Nephron (organoid): ENCODE measurements at regions not wholly inside any gene's neighbourhood (a gene's known extent, or its start where the extent isn't known, plus 50 kb on each side); places are given as distances from the start of the nearest gene placed in this dataset.

Source experiments
- H3K27ac Mint-ChIP-seq, 3 experiments: 2 replicates each; pipeline ENCODE4 v1.8.0; 2020; ENCODE audit warnings: mixed read lengths in 3 of 3, mild to moderate bottlenecking in 2 of 3, moderate library complexity in 1 of 3
- H3K27me3 Mint-ChIP-seq: 2 replicates; pipeline ENCODE4 v1.8.0; 2021; ENCODE audit warnings: low read depth, mild to moderate bottlenecking, moderate library complexity, mixed read lengths
- H3K36me3 Mint-ChIP-seq: 2 replicates; pipeline ENCODE4 v1.8.0; 2020; ENCODE audit warnings: low read depth, mixed read lengths
- H3K4me1 Mint-ChIP-seq: 2 replicates; pipeline ENCODE4 v1.8.0; 2020; ENCODE audit warnings: mixed read lengths
- H3K4me3 Mint-ChIP-seq, 3 experiments: 2 replicates each; pipeline ENCODE4 v1.8.0; 2020; ENCODE audit warnings: mild to moderate bottlenecking in 3 of 3, mixed read lengths in 3 of 3, moderate library complexity in 2 of 3
- H3K9me3 Mint-ChIP-seq: 2 replicates; pipeline ENCODE4 v1.8.0; 2020; ENCODE audit warnings: mixed read lengths
- TF ChIP-seq, protein P1 (sequence below), 3 experiments: fragments of 200-600 bp; sonication (generic); IDR thresholded peaks; one replicate each; pipeline ENCODE4 v1.5.0; 2021; ENCODE audit warnings: antibody characterized with exemption in 3 of 3; ENCODE audit not compliant: unreplicated experiment in 3 of 3

DNA sequence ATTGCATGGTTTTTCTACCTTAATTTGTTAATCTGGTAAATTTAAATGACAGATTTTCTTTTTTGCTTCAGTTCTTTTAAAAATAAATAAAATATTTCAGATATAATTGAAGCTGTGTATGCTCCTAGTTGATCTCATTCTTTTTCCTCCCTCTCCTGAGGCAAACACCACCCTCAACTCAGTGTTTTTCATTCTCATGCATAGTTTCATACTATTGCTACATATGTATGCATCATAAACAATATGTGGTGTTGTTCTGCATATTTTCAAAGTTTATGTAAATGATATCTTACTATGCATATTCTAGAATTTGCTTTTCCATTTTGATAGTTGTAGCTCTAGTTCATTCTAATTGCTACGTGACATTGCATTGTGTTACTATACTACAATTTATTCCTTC, 257.2 kb upstream of the POU3F1 start:
- Mint-ChIP-seq H3K9me3 (no peaks in the 10 kb centered on the region), H3K27ac (no peak overlapping the region), H3K36me3 (no peaks in the 10 kb centered on the region), H3K27me3 (peaks cover 14% of the 10 kb centered on the region), H3K4me3 (no peak overlapping the region), H3K4me1 (peaks cover 4% of the 10 kb centered on the region)
- TF ChIP-seq, protein P1, sequence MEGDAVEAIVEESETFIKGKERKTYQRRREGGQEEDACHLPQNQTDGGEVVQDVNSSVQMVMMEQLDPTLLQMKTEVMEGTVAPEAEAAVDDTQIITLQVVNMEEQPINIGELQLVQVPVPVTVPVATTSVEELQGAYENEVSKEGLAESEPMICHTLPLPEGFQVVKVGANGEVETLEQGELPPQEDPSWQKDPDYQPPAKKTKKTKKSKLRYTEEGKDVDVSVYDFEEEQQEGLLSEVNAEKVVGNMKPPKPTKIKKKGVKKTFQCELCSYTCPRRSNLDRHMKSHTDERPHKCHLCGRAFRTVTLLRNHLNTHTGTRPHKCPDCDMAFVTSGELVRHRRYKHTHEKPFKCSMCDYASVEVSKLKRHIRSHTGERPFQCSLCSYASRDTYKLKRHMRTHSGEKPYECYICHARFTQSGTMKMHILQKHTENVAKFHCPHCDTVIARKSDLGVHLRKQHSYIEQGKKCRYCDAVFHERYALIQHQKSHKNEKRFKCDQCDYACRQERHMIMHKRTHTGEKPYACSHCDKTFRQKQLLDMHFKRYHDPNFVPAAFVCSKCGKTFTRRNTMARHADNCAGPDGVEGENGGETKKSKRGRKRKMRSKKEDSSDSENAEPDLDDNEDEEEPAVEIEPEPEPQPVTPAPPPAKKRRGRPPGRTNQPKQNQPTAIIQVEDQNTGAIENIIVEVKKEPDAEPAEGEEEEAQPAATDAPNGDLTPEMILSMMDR (IDR thresholded peaks at IDR 0.05; ENCODE audit: unreplicated experiment in 3 of 3) = no peak

DNA sequence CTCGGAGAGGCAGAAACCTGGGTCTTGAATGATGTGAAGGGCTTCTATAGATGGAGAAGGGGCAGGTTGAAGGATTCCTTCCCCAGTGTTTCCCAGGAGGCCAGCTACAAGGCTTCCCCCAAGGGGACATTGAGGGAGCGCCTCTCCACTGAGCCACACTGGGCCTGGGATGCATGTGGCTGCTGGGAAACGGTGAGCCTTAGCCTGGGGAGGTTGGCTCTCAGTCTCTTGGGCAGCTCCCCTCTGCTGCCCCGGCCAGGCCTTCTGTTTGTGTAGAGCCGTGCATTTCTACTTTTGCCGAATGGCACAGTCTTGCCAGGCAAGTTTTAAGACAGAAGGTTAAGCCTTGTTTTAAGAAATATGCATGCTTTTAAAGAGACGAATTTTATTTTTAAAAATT, 254.4 kb upstream of the POU3F1 start:
- H3K27ac Mint-ChIP-seq = no peak overlapping the region
- peaks cover 28% of the 10 kb centered on the region for H3K27me3 Mint-ChIP-seq
- H3K4me1 Mint-ChIP-seq = peaks cover 10% of the 10 kb centered on the region
- H3K9me3 Mint-ChIP-seq = no peaks in the 10 kb centered on the region
- H3K4me3 Mint-ChIP-seq = no peak overlapping the region
- TF ChIP-seq, protein P1 (IDR thresholded peaks at IDR 0.05; ENCODE audit: unreplicated experiment in 3 of 3) = no peak
- no peaks in the 10 kb centered on the region for H3K36me3 Mint-ChIP-seq

DNA sequence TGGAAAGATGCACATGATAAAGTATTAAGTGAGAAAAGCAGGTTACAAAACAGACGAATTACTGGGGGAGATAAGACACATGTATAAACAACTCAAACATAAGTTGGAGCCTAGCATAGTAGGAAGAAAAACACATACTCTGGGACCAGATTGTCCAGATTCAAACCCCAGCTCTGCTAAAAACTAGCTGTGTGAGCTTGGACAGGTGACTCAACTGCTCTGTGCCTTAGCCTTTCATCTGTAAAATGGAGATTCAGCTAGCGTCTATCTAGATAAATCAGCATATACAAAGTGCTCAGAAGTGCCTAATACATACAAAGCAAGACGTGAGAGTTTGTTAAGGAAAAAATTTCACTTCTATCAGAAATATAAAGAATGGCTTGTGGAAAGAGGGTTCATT, 254.0 kb upstream of the POU3F1 start:
- Mint-ChIP-seq H3K4me3 (no peak overlapping the region), H3K36me3 (no peaks in the 10 kb centered on the region), H3K9me3 (no peaks in the 10 kb centered on the region), H3K4me1 (peaks cover 10% of the 10 kb centered on the region), H3K27me3 (peaks cover 28% of the 10 kb centered on the region), H3K27ac (peak overlapping the region in 2 of 3 experiments; percentile 2 to 11)
- TF ChIP-seq, protein P1 (IDR thresholded peaks at IDR 0.05; ENCODE audit: unreplicated experiment in 3 of 3) = no peak

DNA sequence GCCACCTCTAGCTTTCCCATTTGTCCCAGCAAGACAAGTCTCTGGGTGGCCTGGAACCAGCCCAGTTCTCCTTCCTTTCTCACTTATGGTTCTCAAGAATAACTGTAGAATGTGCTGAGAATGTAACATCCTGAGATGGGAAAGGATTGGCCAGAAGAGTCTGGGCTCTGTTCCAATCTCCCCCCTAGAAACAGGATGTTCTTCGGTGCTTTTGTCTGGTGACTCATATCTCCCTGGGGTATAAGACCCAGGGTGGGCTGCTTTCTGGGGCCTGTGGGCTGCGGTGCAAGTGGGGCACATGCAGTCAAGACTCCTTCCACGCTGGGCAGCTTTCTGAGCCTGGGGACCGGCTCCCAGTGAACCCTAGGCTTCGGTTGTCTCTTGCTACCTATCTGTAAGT, 251.2 kb upstream of the POU3F1 start:
- no peaks in the 10 kb centered on the region for H3K36me3 Mint-ChIP-seq
- peaks cover 12% of the 10 kb centered on the region for H3K4me1 Mint-ChIP-seq
- TF ChIP-seq, protein P1 (IDR thresholded peaks at IDR 0.05; ENCODE audit: unreplicated experiment in 3 of 3) = no peak
- H3K27ac Mint-ChIP-seq = peak overlapping the region in 2 of 3 experiments; percentile 56 to 77
- H3K4me3 Mint-ChIP-seq = no peak overlapping the region
- H3K9me3 Mint-ChIP-seq = no peaks in the 10 kb centered on the region
- H3K27me3 Mint-ChIP-seq = peaks cover 36% of the 10 kb centered on the region

DNA sequence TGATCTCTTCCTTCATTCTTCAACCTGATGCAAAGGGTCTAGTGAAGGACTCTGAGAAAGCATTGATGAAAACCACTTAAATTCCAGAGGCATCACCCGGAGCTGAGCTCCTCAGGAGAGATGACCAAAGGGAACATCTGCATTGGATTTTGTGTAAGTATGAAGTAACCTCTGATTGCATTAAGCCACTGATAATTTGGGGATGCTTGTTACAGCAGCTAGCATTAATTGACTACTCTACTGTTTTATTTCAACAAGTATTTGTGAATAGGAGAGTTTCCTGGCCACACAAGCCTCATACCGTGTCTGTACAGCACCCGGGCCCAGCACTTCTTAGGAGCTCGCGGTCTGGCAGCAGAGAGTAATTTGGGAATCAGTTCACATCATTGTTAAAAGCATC, 250.7 kb upstream of the POU3F1 start:
- Mint-ChIP-seq H3K4me3 (no peak overlapping the region), H3K9me3 (no peaks in the 10 kb centered on the region), H3K27ac (peak overlapping the region in 1 of 3 experiments; percentile 77), H3K4me1 (peaks cover 18% of the 10 kb centered on the region), H3K36me3 (no peaks in the 10 kb centered on the region), H3K27me3 (peaks cover 39% of the 10 kb centered on the region)
- TF ChIP-seq, protein P1 (IDR thresholded peaks at IDR 0.05; ENCODE audit: unreplicated experiment in 3 of 3) = no peak

DNA sequence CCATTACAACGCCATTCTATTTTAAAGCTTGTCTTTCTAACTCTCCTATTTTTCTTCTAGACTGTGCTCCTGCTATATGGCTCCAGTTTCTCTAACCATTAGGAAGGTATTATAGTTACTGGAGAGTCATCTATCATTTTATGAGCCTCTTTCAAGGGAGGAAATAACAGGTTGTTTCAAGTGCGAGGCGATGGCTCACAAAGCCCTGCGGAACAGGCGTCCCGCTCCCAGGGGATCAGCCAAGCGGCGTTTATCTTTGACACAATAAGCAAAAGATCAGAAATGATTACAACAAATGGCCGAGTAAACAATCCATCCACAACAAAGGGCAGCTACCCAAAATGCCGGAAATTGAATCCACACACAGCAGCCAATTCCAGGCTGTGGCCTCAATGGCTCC, 249.5 kb upstream of the POU3F1 start:
- Mint-ChIP-seq H3K4me3 (no peak overlapping the region), H3K9me3 (no peaks in the 10 kb centered on the region), H3K27me3 (peaks cover 47% of the 10 kb centered on the region), H3K27ac (no peak overlapping the region), H3K36me3 (no peaks in the 10 kb centered on the region), H3K4me1 (peaks cover 30% of the 10 kb centered on the region)
- TF ChIP-seq, protein P1 (IDR thresholded peaks at IDR 0.05; ENCODE audit: unreplicated experiment in 3 of 3) = no peak
